Activated CD4-positive, alpha-beta T cell treated with anti-CD3 and anti-CD28 coated beads for 4 hours (primary cell): ENCODE measurements at regions not wholly inside any gene's neighbourhood (a gene's known extent, or its start where the extent isn't known, plus 50 kb on each side); places are given as distances from the start of the nearest gene placed in this dataset.

ENCODE experiments used
- DNase-seq, 2 donors: peaks; one replicate each; pipeline ENCODE4 v3.0.0-alpha.2; 2020

- DNase-seq, result no peak
These were observed 275.3 kb upstream of the SPOCK3 start for GRCh38 chr4:167509551-167509950.

GRCh38 chr4:167524091-167524490 lies 289.8 kb upstream of the SPOCK3 start:
- no peak for DNase-seq

DNA sequence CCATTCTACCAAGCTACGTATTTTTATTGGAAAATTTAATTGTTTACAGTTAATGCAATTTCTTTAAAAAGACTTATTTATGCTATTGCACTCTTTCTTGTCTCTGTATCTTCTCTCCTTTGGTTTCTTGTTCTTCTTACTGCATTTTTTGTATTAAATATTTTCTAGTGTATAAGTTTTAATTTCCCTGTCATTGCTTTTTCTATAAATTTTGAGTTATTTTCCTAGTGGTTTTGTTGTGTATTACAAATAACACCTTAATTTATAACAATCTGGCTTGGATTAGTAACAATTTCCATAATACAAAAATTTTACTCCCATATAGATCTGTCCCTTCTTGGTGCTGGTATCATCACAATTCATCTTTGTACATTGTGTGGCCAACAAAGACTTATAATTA lies 303.5 kb upstream of the SPOCK3 start:
- DNase-seq, result no peak

GRCh38 chr4:167541286-167541685 lies 307.0 kb upstream of the SPOCK3 start:
- DNase-seq, result no peak

DNA sequence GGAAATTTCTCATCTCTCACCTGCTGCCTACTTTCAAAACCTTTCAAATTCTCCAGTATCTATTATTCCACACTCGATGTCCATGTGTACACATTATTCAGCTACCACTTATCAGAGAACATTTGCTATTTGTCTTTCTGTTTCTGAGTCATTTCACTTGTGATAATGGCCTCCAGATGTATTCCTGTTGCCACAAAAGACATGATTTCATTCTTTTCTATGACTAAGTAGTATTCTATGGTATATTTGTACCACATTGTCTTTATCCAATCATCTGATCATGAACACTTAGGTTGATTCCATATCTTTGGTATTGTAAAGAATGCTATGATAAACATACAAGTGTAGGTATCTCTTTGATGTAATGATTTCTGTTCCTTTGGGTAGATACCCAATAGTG lies 310.1 kb upstream of the SPOCK3 start:
- DNase-seq, result no peak

GRCh38 chr4:167550021-167550420 lies 315.7 kb upstream of the SPOCK3 start:
- DNase-seq, result no peak

- no peak for DNase-seq
These were observed 321.2 kb upstream of the SPOCK3 start for GRCh38 chr4:167555338-167556022.

GRCh38 chr4:167578906-167579305 lies 344.6 kb upstream of the SPOCK3 start:
- DNase-seq, result no peak

DNA sequence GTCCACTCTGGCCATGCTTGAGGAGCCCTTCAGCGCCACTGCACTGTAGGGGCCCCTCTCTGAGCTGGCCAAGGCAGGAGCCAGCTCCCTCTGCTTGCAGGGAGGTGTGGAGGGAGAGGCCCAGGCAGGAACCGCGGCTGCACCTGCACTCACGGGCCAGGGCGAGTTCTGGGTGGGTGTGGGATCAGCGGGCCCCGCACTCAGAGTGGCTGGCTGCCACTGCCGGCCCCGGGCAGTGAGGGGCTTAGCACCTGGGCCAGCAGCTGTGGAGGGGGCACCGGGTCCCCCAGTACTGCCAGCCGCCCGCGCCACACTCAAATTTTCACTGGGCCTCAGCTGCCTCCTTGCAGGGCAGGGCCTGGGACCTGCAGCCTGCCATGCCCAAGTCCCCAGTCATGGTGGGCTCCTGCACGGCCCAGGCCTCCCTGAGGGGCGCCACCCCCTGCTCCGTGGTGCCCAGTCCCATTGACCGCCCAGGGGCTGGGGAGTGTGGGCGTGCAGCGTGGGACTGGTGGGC lies 347.2 kb upstream of the SPOCK3 start:
- DNase-seq, result no peak

DNA sequence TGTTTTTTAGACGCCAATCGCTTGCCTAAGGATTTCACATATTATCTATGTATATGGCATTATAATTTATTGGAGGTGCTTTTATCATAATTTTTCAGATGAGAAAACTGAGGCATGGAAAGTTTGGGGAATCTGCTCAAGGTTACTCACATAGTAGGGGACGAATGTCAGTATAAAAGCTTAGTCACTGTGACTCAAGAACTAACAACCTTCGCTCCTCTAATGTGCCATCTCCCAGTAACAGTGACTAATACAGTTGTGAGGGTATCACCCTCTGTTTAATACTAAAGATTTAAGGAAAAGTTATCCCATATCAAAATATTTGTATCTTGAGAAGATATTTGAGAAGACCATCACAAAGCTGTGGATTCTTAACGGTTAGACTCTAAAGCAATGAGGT lies 353.1 kb upstream of the SPOCK3 start:
- DNase-seq, result no peak

DNA sequence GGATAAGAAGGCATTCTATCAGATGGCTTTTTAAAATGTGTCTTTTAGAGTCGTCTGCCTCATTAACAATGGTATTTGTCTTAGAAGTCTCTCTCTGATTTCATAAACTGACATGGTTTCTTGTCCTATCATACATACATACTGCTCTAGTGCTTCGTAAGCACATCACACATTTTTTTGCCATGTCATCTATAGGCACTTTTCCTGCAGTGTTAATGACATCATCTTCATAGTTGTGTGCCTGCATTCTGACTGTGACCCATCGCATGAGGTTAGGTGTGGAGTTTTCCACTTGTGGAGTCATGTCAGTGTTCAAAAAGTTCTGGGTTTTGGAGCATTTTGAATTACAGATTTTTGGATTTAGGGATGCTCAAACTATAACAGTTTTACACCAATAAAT lies 361.6 kb upstream of the SPOCK3 start:
- DNase-seq, result no peak

GRCh38 chr4:167602157-167602556 lies 367.9 kb upstream of the SPOCK3 start:
- no peak for DNase-seq

DNA sequence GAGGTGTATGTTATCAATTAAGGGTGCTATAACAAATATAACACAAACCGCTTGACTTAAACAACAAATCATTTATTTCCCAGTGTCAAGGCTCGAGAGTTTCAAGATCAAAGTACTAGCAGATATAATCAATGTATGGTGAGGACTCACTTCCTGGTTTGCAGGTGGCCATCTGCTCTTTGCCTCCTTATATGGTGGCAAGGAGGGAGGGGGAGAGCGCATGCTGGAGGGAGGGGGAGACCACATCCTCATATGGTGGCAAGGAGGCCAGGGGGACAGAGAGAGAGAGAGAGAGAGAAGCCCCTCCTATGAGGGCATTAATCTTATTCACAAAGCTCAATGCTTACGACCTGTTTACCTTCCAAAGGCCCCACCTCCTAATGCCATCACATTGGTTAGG lies 372.3 kb upstream of the SPOCK3 start:
- no peak for DNase-seq

DNA sequence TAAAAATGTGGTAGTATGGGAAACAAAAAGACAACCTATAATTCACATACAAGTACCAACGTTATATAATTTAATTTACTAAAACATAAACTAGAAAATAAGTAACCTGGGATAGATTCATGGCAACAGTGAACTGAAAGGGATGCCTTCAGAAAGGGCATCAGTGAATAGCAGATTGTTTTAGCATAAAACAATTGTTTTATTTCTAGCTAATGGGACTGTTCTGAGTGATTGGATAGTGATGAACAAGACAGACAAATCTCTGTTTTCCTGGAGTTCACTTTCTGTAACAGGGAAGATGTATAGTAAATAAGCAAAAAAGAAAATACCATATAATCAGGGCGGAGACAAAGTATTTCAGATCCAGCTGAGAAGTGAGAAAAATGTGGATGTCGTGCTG lies 379.1 kb upstream of the SPOCK3 start:
- no peak for DNase-seq

DNA sequence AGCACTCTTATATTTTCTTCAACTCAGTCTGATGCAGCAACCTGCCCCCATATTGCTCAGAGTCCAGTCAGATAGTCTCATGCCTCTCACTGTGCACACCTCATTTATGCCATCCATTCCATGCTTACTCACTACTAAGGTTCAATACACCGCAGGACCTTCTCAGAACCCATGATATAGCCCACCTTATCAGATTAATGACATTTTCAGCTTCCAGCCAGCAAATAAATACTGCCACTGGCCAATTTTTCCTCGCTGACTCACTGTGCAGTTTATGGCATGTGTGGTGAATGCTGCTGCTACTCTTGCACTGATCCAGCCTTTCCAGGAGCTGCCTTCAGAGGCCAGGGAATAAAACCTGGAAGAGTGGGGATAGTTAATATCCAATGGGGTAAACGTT lies 380.6 kb upstream of the SPOCK3 start:
- DNase-seq, result no peak

- no peak for DNase-seq
These were observed 382.2 kb upstream of the SPOCK3 start for GRCh38 chr4:167616476-167616875.

- peak in 1 of 2 donors; percentile 1 for DNase-seq
These were observed 388.4 kb upstream of the SPOCK3 start for GRCh38 chr4:167622481-167623240.

DNA sequence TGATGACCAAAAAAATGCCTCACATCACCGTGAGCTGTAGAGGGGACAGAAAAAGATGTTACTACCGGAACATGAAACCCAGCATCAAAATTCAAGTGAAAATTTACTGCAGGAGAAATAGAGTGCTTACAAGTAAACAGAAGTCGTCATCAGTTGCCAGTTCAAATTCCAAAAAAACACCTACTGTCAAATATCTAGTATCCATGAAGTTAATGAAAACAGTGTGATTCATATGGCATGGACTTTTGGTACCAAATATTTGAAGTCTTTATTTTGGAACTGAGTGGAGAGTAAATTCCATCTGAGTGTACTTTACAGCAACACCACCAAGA lies 388.9 kb upstream of the SPOCK3 start:
- no peak for DNase-seq

- no peak for DNase-seq
These were observed 395.0 kb upstream of the SPOCK3 start for GRCh38 chr4:167629272-167629671.

GRCh38 chr4:167642250-167642649 lies 408.0 kb upstream of the SPOCK3 start:
- DNase-seq, result no peak

GRCh38 chr4:167645358-167645757 lies 411.1 kb upstream of the SPOCK3 start:
- DNase-seq, result no peak

- no peak for DNase-seq
These were observed 418.0 kb upstream of the SPOCK3 start for GRCh38 chr4:167652267-167652666.

DNA sequence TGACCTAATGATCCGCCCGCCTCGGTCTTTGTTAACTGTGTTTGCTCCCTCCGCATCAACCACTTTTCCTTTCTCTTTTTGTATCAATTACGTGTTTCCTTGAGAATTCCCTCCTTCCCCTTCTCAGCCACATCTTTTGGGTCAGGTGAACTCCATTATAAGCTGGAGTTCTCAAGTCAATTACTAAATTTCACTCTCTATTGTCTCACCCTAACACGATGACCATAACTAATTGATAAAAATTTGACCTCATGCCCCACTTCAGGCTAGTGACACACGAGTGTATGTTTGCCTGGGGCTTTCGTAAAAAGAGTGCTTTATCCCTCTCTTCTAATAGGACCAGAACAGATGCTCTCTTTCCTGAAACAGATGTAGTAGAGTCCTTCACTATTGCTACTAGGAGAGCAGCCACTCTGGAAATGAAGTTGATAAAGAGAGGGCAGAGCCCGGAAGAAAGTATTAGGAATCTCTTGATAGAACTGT lies 403.6 kb upstream of the ANXA10 start:
- DNase-seq, result no peak

DNA sequence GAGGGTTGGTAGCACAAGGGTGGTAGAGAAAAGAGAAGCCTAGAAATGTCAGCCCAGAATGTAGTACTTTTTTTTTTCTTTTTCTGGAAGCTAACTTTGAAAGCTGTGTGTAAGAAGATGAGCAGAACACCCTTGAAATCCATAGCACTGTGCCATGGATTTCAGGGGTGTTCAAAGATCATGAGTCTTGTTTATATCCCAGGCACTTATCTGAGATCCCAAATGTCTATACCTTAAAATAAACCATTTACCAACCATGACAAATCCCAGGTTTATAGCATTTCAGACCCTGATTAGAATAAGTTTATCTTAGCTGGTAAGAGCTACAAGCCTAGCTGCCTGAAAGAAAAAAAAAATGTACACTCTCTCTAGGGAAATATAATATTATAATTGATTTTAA lies 389.9 kb upstream of the ANXA10 start:
- no peak for DNase-seq

GRCh38 chr4:167711517-167711916 lies 380.8 kb upstream of the ANXA10 start:
- no peak for DNase-seq
